Tibial nerve (tissue), 4 donors: ENCODE measurements at regions not wholly inside any gene's neighbourhood (a gene's known extent, or its start where the extent isn't known, plus 50 kb on each side); places are given as distances from the start of the nearest gene placed in this dataset.

ENCODE experiments used
- DNase-seq, 2 donors: peaks; one replicate each; pipeline ENCODE4 v3.0.0-alpha.2; 2019; ENCODE audit warnings: low spot score in 2 of 2
- H3K27ac ChIP-seq, 4 donors: fragments of 200-600 bp; sonication (generic) in 3 of 4; one replicate each; pipeline ENCODE4 v1.5.1; 2017 to 2019; ENCODE audit warnings: mild to moderate bottlenecking in 1 of 4
- H3K27me3 ChIP-seq, 2 donors: fragments of 200-600 bp; sonication (generic) in 1 of 2; one replicate each; pipeline versions ENCODE4 v1.5.1 to v1.6.0; 2017 to 2019
- H3K36me3 ChIP-seq, 3 donors: fragments of 200-600 bp; sonication (generic); one replicate each; pipeline ENCODE4 v1.5.1; 2018 to 2019
- H3K4me1 ChIP-seq, 4 donors: fragments of 200-600 bp; sonication (generic) in 3 of 4; one replicate each; pipeline ENCODE4 v1.5.1; 2017 to 2019
- H3K4me3 ChIP-seq, 4 donors: fragments of 200-600 bp; sonication (generic) in 3 of 4; one replicate each; pipeline ENCODE4 v1.5.1; 2017 to 2019; ENCODE audit warnings: mild to moderate bottlenecking in 1 of 4, moderate library complexity in 1 of 4
- H3K9me3 ChIP-seq, 4 donors: fragments of 200-600 bp; sonication (generic) in 3 of 4; one replicate each; pipeline ENCODE4 v1.5.1; 2017 to 2019
- EP300 ChIP-seq, 2 donors: sonication (generic); formaldehyde crosslinking; IDR thresholded peaks; one replicate each; pipeline ENCODE4 v1.6.1; 2017; ENCODE audit warnings: antibody characterized with exemption in 2 of 2, mild to moderate bottlenecking in 1 of 2
- POLR2A ChIP-seq, 2 donors: fragments of 450-650 bp; IDR thresholded peaks; one replicate each; pipeline ENCODE4 v1.6.1; 2017; ENCODE audit warnings: antibody characterized with exemption in 2 of 2, mild to moderate bottlenecking in 2 of 2, moderate library complexity in 2 of 2
- WGBS, 2 donors: methylation state at CpG; one replicate each; pipeline ENCODE4 v1.1.5; 2018; 5-methylcytosine and 5-hydroxymethylcytosine counted together
- TF ChIP-seq, protein P1 (sequence below), 5 experiments: fragments of 200-600 bp in 3 of 5; fragments of 450-650 bp in 2 of 5; sonication (generic) in 3 of 5; IDR thresholded peaks; one replicate each; pipeline ENCODE4 v1.5.1; 2016 to 2019; ENCODE audit warnings: antibody characterized with exemption in 5 of 5, mild to moderate bottlenecking in 3 of 5, moderate library complexity in 2 of 5

DNA sequence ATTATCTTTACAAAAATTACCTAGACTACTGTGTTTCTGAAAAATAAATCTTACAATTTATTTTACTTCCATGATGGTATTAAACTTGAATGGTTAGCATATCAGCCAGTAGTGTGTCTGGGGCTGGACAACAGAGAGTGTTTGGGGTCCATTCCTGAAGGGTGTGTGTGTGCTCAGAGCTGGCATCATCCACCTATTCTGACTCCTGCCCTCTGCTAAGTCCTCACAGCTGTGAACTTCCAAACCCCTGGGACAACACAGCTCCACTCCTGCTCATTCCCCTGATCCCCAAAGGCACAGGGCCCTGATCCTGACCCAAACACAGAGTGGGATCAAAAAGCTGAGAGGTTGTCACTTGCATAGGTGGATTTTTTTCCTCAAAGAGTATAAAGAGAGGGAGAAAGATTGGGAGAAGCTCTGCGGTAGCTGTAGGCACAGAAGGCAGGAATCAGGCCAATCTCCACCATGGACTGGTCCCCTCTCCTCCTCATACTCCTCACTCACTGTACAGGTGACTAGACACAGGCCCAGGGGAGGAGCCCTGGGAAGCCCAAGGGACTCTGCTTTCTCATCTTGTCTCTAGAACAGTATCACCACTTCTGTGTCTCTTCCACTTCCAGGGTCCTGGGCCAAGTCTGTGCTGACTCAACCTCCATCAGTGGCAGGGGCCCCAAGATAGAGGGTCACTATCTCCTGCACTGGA is 55.7 kb upstream of the TOP3B start:
- WGBS, 2 donors: 84 to 87% methylated on average over 1 of the region's 1 CpG
- TF ChIP-seq EP300 (IDR thresholded peaks at IDR 0.05) (no peak), POLR2A (IDR thresholded peaks at IDR 0.05) (no peak)
- TF ChIP-seq, protein P1, sequence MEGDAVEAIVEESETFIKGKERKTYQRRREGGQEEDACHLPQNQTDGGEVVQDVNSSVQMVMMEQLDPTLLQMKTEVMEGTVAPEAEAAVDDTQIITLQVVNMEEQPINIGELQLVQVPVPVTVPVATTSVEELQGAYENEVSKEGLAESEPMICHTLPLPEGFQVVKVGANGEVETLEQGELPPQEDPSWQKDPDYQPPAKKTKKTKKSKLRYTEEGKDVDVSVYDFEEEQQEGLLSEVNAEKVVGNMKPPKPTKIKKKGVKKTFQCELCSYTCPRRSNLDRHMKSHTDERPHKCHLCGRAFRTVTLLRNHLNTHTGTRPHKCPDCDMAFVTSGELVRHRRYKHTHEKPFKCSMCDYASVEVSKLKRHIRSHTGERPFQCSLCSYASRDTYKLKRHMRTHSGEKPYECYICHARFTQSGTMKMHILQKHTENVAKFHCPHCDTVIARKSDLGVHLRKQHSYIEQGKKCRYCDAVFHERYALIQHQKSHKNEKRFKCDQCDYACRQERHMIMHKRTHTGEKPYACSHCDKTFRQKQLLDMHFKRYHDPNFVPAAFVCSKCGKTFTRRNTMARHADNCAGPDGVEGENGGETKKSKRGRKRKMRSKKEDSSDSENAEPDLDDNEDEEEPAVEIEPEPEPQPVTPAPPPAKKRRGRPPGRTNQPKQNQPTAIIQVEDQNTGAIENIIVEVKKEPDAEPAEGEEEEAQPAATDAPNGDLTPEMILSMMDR (IDR thresholded peaks at IDR 0.05): no peak
- Histone ChIP-seq H3K9me3 (no peaks in the 10 kb centered on the region), H3K27ac (no peak overlapping the region), H3K4me3 (no peak overlapping the region), H3K4me1 (no peaks in the 10 kb centered on the region), H3K36me3 (no peaks in the 10 kb centered on the region), H3K27me3 (no peaks in the 10 kb centered on the region)
- DNase-seq: no peak

DNA sequence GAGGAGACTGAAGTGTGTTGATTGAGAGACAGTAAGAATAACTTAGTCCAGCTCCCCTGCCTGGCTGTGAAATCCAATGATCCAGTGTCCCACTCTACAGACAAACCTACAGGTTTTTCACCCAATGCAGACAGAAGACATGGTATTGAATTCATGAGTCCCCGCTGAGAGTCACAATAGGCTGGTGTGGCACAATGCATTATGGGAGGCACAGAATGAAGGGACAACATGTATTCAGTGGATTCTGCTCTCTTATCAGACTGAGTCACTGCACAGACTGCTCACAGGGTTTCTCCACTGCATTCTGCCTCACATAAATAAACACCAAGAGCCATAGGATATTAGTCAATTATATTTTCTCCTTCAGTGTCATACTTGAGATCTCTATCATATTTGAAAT is 55.2 kb upstream of the TOP3B start:
- Histone ChIP-seq H3K27ac (no peak overlapping the region), H3K9me3 (no peaks in the 10 kb centered on the region), H3K36me3 (no peaks in the 10 kb centered on the region), H3K27me3 (no peaks in the 10 kb centered on the region), H3K4me3 (no peak overlapping the region), H3K4me1 (no peaks in the 10 kb centered on the region)
- 69 to 83% methylated on average over 1 of the region's 1 CpG for WGBS, 2 donors
- no peak for DNase-seq
- TF ChIP-seq POLR2A (IDR thresholded peaks at IDR 0.05) (no peak), EP300 (IDR thresholded peaks at IDR 0.05) (no peak)
- TF ChIP-seq, protein P1 (IDR thresholded peaks at IDR 0.05): no peak

DNA sequence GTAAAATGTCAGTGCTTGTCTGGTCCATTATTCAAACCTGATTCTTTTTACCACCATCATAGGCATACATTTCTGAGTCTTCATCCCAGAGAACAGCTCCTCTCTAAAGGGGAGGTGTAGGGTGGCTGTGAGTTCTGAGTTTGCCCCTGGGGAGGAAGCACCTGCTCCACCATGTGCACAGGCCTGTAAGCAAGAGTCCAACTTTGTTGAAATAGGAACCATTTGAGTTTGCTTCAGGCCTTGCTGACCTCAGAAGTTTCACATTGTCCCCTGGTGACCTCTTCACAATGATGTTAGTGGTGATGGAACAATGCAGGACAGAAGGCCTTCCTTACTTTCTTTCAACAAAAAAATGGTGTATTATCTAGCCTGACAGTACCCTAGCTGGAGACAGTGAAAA is 54.6 kb upstream of the TOP3B start:
- TF ChIP-seq EP300 (IDR thresholded peaks at IDR 0.05): no peak
- TF ChIP-seq POLR2A (IDR thresholded peaks at IDR 0.05): no peak
- Histone ChIP-seq H3K36me3 (no peaks in the 10 kb centered on the region), H3K27ac (no peak overlapping the region), H3K4me1 (peaks cover 0 to under 1% (median 0%) of the 10 kb centered on the region in 4 donors), H3K27me3 (no peaks in the 10 kb centered on the region), H3K9me3 (no peaks in the 10 kb centered on the region), H3K4me3 (no peak overlapping the region)
- DNase-seq: no peak

DNA sequence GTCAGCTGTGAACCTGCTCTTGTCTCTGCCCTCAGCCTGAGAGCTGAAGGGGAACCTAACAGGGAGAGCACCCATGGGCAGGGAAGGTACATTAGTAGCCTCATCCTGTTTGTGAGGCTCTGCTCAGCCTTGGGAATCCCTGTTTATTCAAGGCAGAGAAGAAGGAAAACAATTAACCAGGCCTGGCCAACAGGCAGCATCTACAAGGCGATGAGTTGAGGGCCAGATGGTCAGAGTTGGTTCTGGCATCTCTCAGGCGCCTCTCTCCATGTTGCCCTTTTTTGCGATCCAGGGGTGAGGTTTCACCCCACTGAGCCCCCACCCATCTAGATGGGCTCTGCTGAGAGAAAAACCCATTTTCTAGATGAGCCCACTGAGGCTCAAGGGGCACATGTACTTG is 54.0 kb upstream of the TOP3B start:
- TF ChIP-seq, protein P1 (IDR thresholded peaks at IDR 0.05): no peak
- TF ChIP-seq EP300 (IDR thresholded peaks at IDR 0.05) (no peak), POLR2A (IDR thresholded peaks at IDR 0.05) (no peak)
- no peak for DNase-seq
- H3K4me3 ChIP-seq: no peak overlapping the region
- H3K9me3 ChIP-seq: no peaks in the 10 kb centered on the region
- no peaks in the 10 kb centered on the region for H3K36me3 ChIP-seq
- 95 to 96% methylated on average over 3 of the region's 3 CpGs for WGBS, 2 donors
- H3K27me3 ChIP-seq: no peaks in the 10 kb centered on the region
- no peak overlapping the region for H3K27ac ChIP-seq
- H3K4me1 ChIP-seq: peaks cover 0 to 6% (median 0%) of the 10 kb centered on the region in 4 donors

DNA sequence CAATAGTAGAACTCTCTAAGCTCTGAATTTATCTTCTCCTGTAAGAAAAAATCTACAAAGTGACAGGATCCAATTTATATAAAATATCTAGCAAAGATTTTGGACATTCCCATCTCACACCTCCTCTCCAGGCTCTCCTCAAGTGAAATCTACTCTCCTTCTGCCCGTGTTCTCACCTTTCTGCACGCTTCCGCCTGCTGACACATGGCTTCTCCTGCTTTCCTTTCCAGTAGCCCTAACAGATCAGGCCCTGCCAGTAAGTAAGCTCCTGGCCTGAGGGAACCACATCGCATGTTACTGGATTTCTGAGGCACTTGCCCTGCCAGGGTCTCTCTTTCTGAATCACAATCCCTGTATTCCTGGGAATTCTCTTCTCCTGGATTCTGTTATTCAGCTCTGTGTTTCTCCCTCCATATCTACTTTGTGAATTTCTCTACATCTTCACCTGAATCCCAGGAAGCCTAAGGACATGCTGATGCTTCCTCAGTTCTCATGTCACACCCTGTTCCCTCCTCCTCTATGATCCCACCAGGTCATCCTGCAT is 53.3 kb upstream of the TOP3B start:
- no peak for TF ChIP-seq POLR2A (IDR thresholded peaks at IDR 0.05)
- TF ChIP-seq, protein P1 (IDR thresholded peaks at IDR 0.05): no peak

More for the DNA sequence above, 53.3 kb upstream of the TOP3B start:
- Histone ChIP-seq H3K36me3 (no peaks in the 10 kb centered on the region), H3K27me3 (no peaks in the 10 kb centered on the region), H3K4me3 (no peak overlapping the region), H3K27ac (no peak overlapping the region), H3K4me1 (peaks cover 0 to 13% (median 0%) of the 10 kb centered on the region in 4 donors), H3K9me3 (no peaks in the 10 kb centered on the region)
- DNase-seq: no peak
- 85 to 87% methylated on average over 4 of the region's 4 CpGs for WGBS, 2 donors
